HL-60 (cell line): ENCODE measurements at regions not wholly inside any gene's neighbourhood (a gene's known extent, or its start where the extent isn't known, plus 50 kb on each side); places are given as distances from the start of the nearest gene placed in this dataset.

ENCODE experiments used
- CTCF ChIP-seq: IDR thresholded peaks from one replicate; pipeline ENCODE4 v1.5.1; 2011; ENCODE audit warnings: low read length, control low read depth, inconsistent platforms; ENCODE audit not compliant: insufficient read depth
- POLR2AphosphoS5 ChIP-seq: IDR thresholded peaks from 2 replicates; pipeline ENCODE4 v1.6.1; 2012; ENCODE audit warnings: low read depth

- TF ChIP-seq CTCF: no peak
- TF ChIP-seq POLR2AphosphoS5: no peak
Observed at GRCh38 chr20:10893321-10893720, 219.5 kb upstream of the JAG1 start.
